ENCODE measurements at regions not wholly inside any gene's neighbourhood (a gene's known extent, or its start where the extent isn't known, plus 50 kb on each side); places are given as distances from the start of the nearest gene placed in this dataset.
"Not testable (repeated sequence)": the region's sequence is repeated elsewhere in the genome, so short reads cannot be mapped to it uniquely, and the experiment has no call there.

- DNase-seq (ENCODE audit: low spot score): no peak
Measured at GRCh38 chr20:48234951-48235350, 449.7 kb upstream of the SULF2 start.

- no peak for DNase-seq (ENCODE audit: low spot score)
Measured at GRCh38 chr20:48231253-48231930, 446.1 kb upstream of the SULF2 start.

GRCh38 chr20:48230216-48230615 is 444.9 kb upstream of the SULF2 start:
- no peak for DNase-seq (ENCODE audit: low spot score)

- no peak for DNase-seq (ENCODE audit: low spot score)
Measured at GRCh38 chr20:48227381-48227780, 442.1 kb upstream of the SULF2 start.

GRCh38 chr20:48226642-48227041 is 441.4 kb upstream of the SULF2 start:
- no peak for DNase-seq (ENCODE audit: low spot score)

GRCh38 chr20:48224533-48225050 is 439.3 kb upstream of the SULF2 start:
- DNase-seq (ENCODE audit: low spot score): no peak

GRCh38 chr20:48223715-48224114 is 438.4 kb upstream of the SULF2 start:
- DNase-seq (ENCODE audit: low spot score): no peak

- no peak for DNase-seq (ENCODE audit: low spot score)
Measured at GRCh38 chr20:48222595-48223180, 437.4 kb upstream of the SULF2 start.

GRCh38 chr20:48220033-48220633 is 434.9 kb upstream of the SULF2 start:
- no peak for DNase-seq (ENCODE audit: low spot score)

GRCh38 chr20:48219306-48219705 is 434.0 kb upstream of the SULF2 start:
- no peak for DNase-seq (ENCODE audit: low spot score)

GRCh38 chr20:48217190-48217589 is 431.9 kb upstream of the SULF2 start:
- DNase-seq (ENCODE audit: low spot score): no peak

GRCh38 chr20:48215536-48215935 is 430.3 kb upstream of the SULF2 start:
- peak; percentile 18 for DNase-seq (ENCODE audit: low spot score)

GRCh38 chr20:48214601-48215000 is 429.3 kb upstream of the SULF2 start:
- DNase-seq (ENCODE audit: low spot score): no peak

- not testable (repeated sequence) for DNase-seq (ENCODE audit: low spot score)
Measured at GRCh38 chr20:48213635-48214034, 428.4 kb upstream of the SULF2 start.

- no peak for DNase-seq (ENCODE audit: low spot score)
Measured at GRCh38 chr20:48212806-48213509, 427.7 kb upstream of the SULF2 start.

- no peak for DNase-seq (ENCODE audit: low spot score)
Measured at GRCh38 chr20:48211847-48212246, 426.6 kb upstream of the SULF2 start.

- DNase-seq (ENCODE audit: low spot score): no peak
Measured at GRCh38 chr20:48211238-48211637, 426.0 kb upstream of the SULF2 start.

- DNase-seq (ENCODE audit: low spot score): no peak
Measured at GRCh38 chr20:48210111-48211027, 425.1 kb upstream of the SULF2 start.

GRCh38 chr20:48209102-48209501 is 423.8 kb upstream of the SULF2 start:
- DNase-seq (ENCODE audit: low spot score): no peak

- no peak for DNase-seq (ENCODE audit: low spot score)
Measured at GRCh38 chr20:48208176-48208575, 422.9 kb upstream of the SULF2 start.

GRCh38 chr20:48207505-48207904 is 422.2 kb upstream of the SULF2 start:
- no peak for DNase-seq (ENCODE audit: low spot score)
